Upper lobe of left lung (tissue), 6 donors: ENCODE measurements at regions not wholly inside any gene's neighbourhood (a gene's known extent, or its start where the extent isn't known, plus 50 kb on each side); places are given as distances from the start of the nearest gene placed in this dataset.
A peak's percentile ranks its signal among the peaks of the same experiment; 100 is the strongest.

Experiments used
- ATAC-seq, 2 donors: fragments of 200-7000 bp; cut with Tn5 transposase; one replicate each; pipeline ENCODE4 v1.9.1; 2022; ENCODE audit warnings: mild to moderate bottlenecking in 2 of 2, moderate library complexity in 2 of 2; ENCODE audit not compliant: low FRiP score in 2 of 2
- DNase-seq, 2 donors: peaks; one replicate each; pipeline ENCODE4 v3.0.0-alpha.2; 2019 to 2020
- H3K27ac ChIP-seq, 4 donors: fragments of 200-600 bp; sonication (generic); one replicate each; pipeline ENCODE4 v1.5.1; 2016 to 2019
- H3K27me3 ChIP-seq, 4 donors: fragments of 200-600 bp; sonication (generic); one replicate each; pipeline ENCODE4 v1.5.1; 2017 to 2019
- H3K36me3 ChIP-seq, 4 donors: fragments of 200-600 bp; sonication (generic); one replicate each; pipeline ENCODE4 v1.5.1; 2016 to 2019
- H3K4me1 ChIP-seq, 4 donors: fragments of 200-600 bp; sonication (generic); one replicate each; pipeline ENCODE4 v1.5.1; 2018 to 2019
- H3K4me3 ChIP-seq, 4 donors: fragments of 200-600 bp; sonication (generic); one replicate each; pipeline ENCODE4 v1.5.1; 2017 to 2019; ENCODE audit warnings: mild to moderate bottlenecking in 2 of 4, moderate library complexity in 1 of 4
- H3K9me3 ChIP-seq, 4 donors: fragments of 200-600 bp; sonication (generic); one replicate each; pipeline ENCODE4 v1.5.1; 2018 to 2019
- CTCF ChIP-seq, 6 experiments: fragments of 450-650 bp in 4 of 6; fragments of 200-600 bp in 2 of 6; sonication (generic) in 2 of 6; IDR thresholded peaks; one replicate each; pipeline ENCODE4 v1.5.1; 2016 to 2019; ENCODE audit warnings: antibody characterized with exemption in 6 of 6
- EP300 ChIP-seq, 4 donors: sonication (generic); formaldehyde crosslinking; IDR thresholded peaks; one replicate each; pipeline ENCODE4 v1.5.1; 2017; ENCODE audit warnings: antibody characterized with exemption in 4 of 4, control low read depth in 2 of 4
- POLR2A ChIP-seq, 4 donors: fragments of 450-650 bp; IDR thresholded peaks; one replicate each; pipeline ENCODE4 v1.5.1; 2016 to 2017; ENCODE audit warnings: antibody characterized with exemption in 4 of 4, mild to moderate bottlenecking in 2 of 4
- POLR2AphosphoS5 ChIP-seq, 2 donors: sonication (generic); formaldehyde crosslinking; IDR thresholded peaks; one replicate each; pipeline ENCODE4 v1.5.1; 2017; ENCODE audit warnings: antibody characterized with exemption in 2 of 2
- WGBS, 2 donors: methylation state at CpG; one replicate each; pipeline ENCODE4 v1.1.5; 2017 to 2018; 5-methylcytosine and 5-hydroxymethylcytosine counted together
- donor health status: DM: no; HTN: no; CAD: no; lungs with moderate emphysema.
- donor health status: DM: no; HTN: yes; CAD: no; lungs with severe emphysema.

GRCh38 chr3:30470496-30470895, 135.9 kb upstream of the TGFBR2 start:
- H3K27ac ChIP-seq, result no peak overlapping the region
- peaks cover 0 to 9% (median 6%) of the 10 kb centered on the region in 4 donors for H3K4me1 ChIP-seq
- H3K9me3 ChIP-seq, result no peaks in the 10 kb centered on the region
- ATAC-seq (no peak), DNase-seq (no peak)
- H3K27me3 ChIP-seq, result no peaks in the 10 kb centered on the region
- no peak for TF ChIP-seq POLR2AphosphoS5 (IDR thresholded peaks at IDR 0.05)
- TF ChIP-seq POLR2A (IDR thresholded peaks at IDR 0.05), result no peak
- TF ChIP-seq CTCF (IDR thresholded peaks at IDR 0.05), result no peak
- TF ChIP-seq EP300 (IDR thresholded peaks at IDR 0.05), result no peak
- WGBS, 2 donors, result 79 to 80% methylated on average over 2 of the region's 2 CpGs
- no peak overlapping the region for H3K4me3 ChIP-seq
- no peaks in the 10 kb centered on the region for H3K36me3 ChIP-seq

- WGBS, 2 donors, result 52 to 55% methylated on average over 2 of the region's 2 CpGs
- ATAC-seq, result peak in 1 of 2 donors; percentile 48
- H3K9me3 ChIP-seq, result no peaks in the 10 kb centered on the region
Measured at GRCh38 chr3:30471066-30471465, 135.3 kb upstream of the TGFBR2 start.

GRCh38 chr3:30471796-30472489, 134.5 kb upstream of the TGFBR2 start:
- no peak for DNase-seq
- ATAC-seq, result no peak
- Histone ChIP-seq H3K9me3 (no peaks in the 10 kb centered on the region), H3K27me3 (no peaks in the 10 kb centered on the region), H3K36me3 (no peaks in the 10 kb centered on the region), H3K4me3 (no peak overlapping the region), H3K27ac (peak overlapping the region in 1 of 4 donors; percentile 19), H3K4me1 (peaks cover 10 to 17% (median 15%) of the 10 kb centered on the region in 4 donors)
- TF ChIP-seq POLR2A (IDR thresholded peaks at IDR 0.05), result no peak
- TF ChIP-seq POLR2AphosphoS5 (IDR thresholded peaks at IDR 0.05), result no peak
- TF ChIP-seq EP300 (IDR thresholded peaks at IDR 0.05), result no peak
- TF ChIP-seq CTCF (IDR thresholded peaks at IDR 0.05), result no peak

More at GRCh38 chr3:30471066-30471465, 135.3 kb upstream of the TGFBR2 start:
- peaks cover 4 to 9% (median 7%) of the 10 kb centered on the region in 4 donors for H3K4me1 ChIP-seq
- DNase-seq, result no peak
- TF ChIP-seq POLR2AphosphoS5 (IDR thresholded peaks at IDR 0.05), result no peak
- TF ChIP-seq EP300 (IDR thresholded peaks at IDR 0.05), result no peak
- no peak for TF ChIP-seq POLR2A (IDR thresholded peaks at IDR 0.05)
- TF ChIP-seq CTCF (IDR thresholded peaks at IDR 0.05), result no peak
- H3K27me3 ChIP-seq, result no peaks in the 10 kb centered on the region
- H3K27ac ChIP-seq, result no peak overlapping the region
- no peaks in the 10 kb centered on the region for H3K36me3 ChIP-seq
- no peak overlapping the region for H3K4me3 ChIP-seq

- Histone ChIP-seq H3K9me3 (no peaks in the 10 kb centered on the region), H3K27ac (peak overlapping the region; percentile 16 to 64 (median 53)), H3K4me1 (peaks cover 18 to 26% (median 19%) of the 10 kb centered on the region in 4 donors), H3K27me3 (no peaks in the 10 kb centered on the region), H3K4me3 (no peak overlapping the region), H3K36me3 (no peaks in the 10 kb centered on the region)
- ATAC-seq (peak; percentile 72 to 92), DNase-seq (peak in 1 of 2 donors; percentile 60)
- WGBS, 2 donors, result 79 to 88% methylated on average over 3 of the region's 3 CpGs
- TF ChIP-seq POLR2A (IDR thresholded peaks at IDR 0.05) (no peak), CTCF (IDR thresholded peaks at IDR 0.05) (no peak), EP300 (IDR thresholded peaks at IDR 0.05) (peak in 1 of 4 donors; percentile 46), POLR2AphosphoS5 (IDR thresholded peaks at IDR 0.05) (peak; percentile 62 to 68)
Measured at GRCh38 chr3:30473374-30474051, 132.9 kb upstream of the TGFBR2 start.
